ENCODE measurements at regions not wholly inside any gene's neighbourhood (a gene's known extent, or its start where the extent isn't known, plus 50 kb on each side); places are given as distances from the start of the nearest gene placed in this dataset.

DNA sequence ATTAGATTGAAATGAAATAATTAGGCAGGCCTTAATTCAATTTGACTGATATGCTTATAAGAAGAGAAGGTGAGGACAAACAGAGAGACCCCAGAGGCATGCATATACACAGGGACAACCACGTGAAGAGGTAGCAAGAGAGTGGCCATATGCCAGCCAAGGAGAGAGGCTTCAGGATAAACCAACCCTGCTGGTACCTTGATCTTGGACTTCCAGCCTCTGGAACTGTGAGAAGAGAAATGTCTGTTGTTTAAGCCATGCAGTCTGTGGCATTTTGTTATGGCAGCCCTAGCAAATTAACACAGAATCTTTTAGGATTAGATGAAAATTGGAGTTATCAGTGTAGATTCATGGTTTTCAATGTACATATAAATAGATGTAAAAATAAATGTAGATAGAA is 120.1 kb downstream of the KCTD15 start:
- TF ChIP-seq RAD21 (IDR thresholded peaks at IDR 0.05; ENCODE audit: insufficient read depth, low read depth, low read length), result no peak
- no peak for TF ChIP-seq RCOR1 (conservative IDR thresholded peaks at IDR 0.05; ENCODE audit: low read depth, low read length)
- TF ChIP-seq, protein P1, sequence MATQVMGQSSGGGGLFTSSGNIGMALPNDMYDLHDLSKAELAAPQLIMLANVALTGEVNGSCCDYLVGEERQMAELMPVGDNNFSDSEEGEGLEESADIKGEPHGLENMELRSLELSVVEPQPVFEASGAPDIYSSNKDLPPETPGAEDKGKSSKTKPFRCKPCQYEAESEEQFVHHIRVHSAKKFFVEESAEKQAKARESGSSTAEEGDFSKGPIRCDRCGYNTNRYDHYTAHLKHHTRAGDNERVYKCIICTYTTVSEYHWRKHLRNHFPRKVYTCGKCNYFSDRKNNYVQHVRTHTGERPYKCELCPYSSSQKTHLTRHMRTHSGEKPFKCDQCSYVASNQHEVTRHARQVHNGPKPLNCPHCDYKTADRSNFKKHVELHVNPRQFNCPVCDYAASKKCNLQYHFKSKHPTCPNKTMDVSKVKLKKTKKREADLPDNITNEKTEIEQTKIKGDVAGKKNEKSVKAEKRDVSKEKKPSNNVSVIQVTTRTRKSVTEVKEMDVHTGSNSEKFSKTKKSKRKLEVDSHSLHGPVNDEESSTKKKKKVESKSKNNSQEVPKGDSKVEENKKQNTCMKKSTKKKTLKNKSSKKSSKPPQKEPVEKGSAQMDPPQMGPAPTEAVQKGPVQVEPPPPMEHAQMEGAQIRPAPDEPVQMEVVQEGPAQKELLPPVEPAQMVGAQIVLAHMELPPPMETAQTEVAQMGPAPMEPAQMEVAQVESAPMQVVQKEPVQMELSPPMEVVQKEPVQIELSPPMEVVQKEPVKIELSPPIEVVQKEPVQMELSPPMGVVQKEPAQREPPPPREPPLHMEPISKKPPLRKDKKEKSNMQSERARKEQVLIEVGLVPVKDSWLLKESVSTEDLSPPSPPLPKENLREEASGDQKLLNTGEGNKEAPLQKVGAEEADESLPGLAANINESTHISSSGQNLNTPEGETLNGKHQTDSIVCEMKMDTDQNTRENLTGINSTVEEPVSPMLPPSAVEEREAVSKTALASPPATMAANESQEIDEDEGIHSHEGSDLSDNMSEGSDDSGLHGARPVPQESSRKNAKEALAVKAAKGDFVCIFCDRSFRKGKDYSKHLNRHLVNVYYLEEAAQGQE (IDR thresholded peaks at IDR 0.05; ENCODE audit: low read depth, low read length), result no peak
- no peak for TF ChIP-seq TARDBP (IDR thresholded peaks at IDR 0.05; ENCODE audit: borderline replicate concordance)
- TF ChIP-seq ESRRA (IDR thresholded peaks at IDR 0.05; ENCODE audit: low read length), result no peak
- TF ChIP-seq, protein P2, sequence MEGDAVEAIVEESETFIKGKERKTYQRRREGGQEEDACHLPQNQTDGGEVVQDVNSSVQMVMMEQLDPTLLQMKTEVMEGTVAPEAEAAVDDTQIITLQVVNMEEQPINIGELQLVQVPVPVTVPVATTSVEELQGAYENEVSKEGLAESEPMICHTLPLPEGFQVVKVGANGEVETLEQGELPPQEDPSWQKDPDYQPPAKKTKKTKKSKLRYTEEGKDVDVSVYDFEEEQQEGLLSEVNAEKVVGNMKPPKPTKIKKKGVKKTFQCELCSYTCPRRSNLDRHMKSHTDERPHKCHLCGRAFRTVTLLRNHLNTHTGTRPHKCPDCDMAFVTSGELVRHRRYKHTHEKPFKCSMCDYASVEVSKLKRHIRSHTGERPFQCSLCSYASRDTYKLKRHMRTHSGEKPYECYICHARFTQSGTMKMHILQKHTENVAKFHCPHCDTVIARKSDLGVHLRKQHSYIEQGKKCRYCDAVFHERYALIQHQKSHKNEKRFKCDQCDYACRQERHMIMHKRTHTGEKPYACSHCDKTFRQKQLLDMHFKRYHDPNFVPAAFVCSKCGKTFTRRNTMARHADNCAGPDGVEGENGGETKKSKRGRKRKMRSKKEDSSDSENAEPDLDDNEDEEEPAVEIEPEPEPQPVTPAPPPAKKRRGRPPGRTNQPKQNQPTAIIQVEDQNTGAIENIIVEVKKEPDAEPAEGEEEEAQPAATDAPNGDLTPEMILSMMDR (IDR thresholded peaks at IDR 0.05 in 2 of 3, conservative IDR thresholded peaks at IDR 0.05 in 1 of 3; ENCODE audit: control insufficient read depth in 2 of 3, extremely low read depth in 1 of 3, insufficient read depth in 1 of 3, low read depth in 3 of 3, low read length in 3 of 3), result no peak
- TF ChIP-seq POLR2A (IDR thresholded peaks at IDR 0.05; ENCODE audit: low read depth, low read length), result no peak
- no peak for TF ChIP-seq EZH2 (IDR thresholded peaks at IDR 0.05; ENCODE audit: borderline replicate concordance, control insufficient read depth, low read depth, low read length)
- TF ChIP-seq, protein P3, sequence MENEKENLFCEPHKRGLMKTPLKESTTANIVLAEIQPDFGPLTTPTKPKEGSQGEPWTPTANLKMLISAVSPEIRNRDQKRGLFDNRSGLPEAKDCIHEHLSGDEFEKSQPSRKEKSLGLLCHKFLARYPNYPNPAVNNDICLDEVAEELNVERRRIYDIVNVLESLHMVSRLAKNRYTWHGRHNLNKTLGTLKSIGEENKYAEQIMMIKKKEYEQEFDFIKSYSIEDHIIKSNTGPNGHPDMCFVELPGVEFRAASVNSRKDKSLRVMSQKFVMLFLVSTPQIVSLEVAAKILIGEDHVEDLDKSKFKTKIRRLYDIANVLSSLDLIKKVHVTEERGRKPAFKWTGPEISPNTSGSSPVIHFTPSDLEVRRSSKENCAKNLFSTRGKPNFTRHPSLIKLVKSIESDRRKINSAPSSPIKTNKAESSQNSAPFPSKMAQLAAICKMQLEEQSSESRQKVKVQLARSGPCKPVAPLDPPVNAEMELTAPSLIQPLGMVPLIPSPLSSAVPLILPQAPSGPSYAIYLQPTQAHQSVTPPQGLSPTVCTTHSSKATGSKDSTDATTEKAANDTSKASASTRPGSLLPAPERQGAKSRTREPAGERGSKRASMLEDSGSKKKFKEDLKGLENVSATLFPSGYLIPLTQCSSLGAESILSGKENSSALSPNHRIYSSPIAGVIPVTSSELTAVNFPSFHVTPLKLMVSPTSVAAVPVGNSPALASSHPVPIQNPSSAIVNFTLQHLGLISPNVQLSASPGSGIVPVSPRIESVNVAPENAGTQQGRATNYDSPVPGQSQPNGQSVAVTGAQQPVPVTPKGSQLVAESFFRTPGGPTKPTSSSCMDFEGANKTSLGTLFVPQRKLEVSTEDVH (IDR thresholded peaks at IDR 0.05; ENCODE audit: low read depth, partially characterized antibody), result no peak
- TF ChIP-seq EP300 (IDR thresholded peaks at IDR 0.05; ENCODE audit: borderline replicate concordance in 1 of 2, control insufficient read depth in 1 of 2, low read depth in 2 of 2, low read length in 2 of 2), result no peak
- TF ChIP-seq SREBF2 (IDR thresholded peaks at IDR 0.05; ENCODE audit: low read length), result no peak

Data from GM12878 (cell line).